Activated naive CD4-positive, alpha-beta T cell treated with anti-CD3 and anti-CD28 coated beads for 36 hours (primary cell): ENCODE measurements at regions not wholly inside any gene's neighbourhood (a gene's known extent, or its start where the extent isn't known, plus 50 kb on each side); places are given as distances from the start of the nearest gene placed in this dataset.

Source experiments
- CTCF ChIA-PET: fragments of 350-600 bp; sonication (Branson Sonifier 250); formaldehyde crosslinking; loops from one replicate; lab custom pipeline; 2021; ENCODE audit warnings: antibody characterized with exemption; lab: Charles Lee
- DNase-seq: peaks from one replicate; pipeline ENCODE4 v3.0.0-alpha.2; 2020
- H3K27ac Mint-ChIP-seq: one replicate; pipeline ENCODE4 v1.8.0; 2021; ENCODE audit warnings: mild to moderate bottlenecking, mixed read lengths
- H3K27me3 Mint-ChIP-seq: one replicate; pipeline ENCODE4 v1.8.0; 2021; ENCODE audit warnings: low read depth, mixed read lengths
- H3K36me3 Mint-ChIP-seq: one replicate; pipeline ENCODE4 v1.8.0; 2021; ENCODE audit warnings: low read depth, mixed read lengths
- H3K4me1 Mint-ChIP-seq: one replicate; pipeline ENCODE4 v1.8.0; 2021; ENCODE audit warnings: low read depth, mixed read lengths
- H3K4me3 Mint-ChIP-seq: one replicate; pipeline ENCODE4 v1.8.0; 2021; ENCODE audit warnings: mild to moderate bottlenecking, moderate library complexity, mixed read lengths
- H3K9me3 Mint-ChIP-seq: one replicate; pipeline ENCODE4 v1.8.0; 2021; ENCODE audit warnings: mixed read lengths
- intact Hi-C: fragments of 100-400 bp; cut with micrococcal nuclease; formaldehyde crosslinking; loops from one replicate; pipeline ENCODE4 v1.15.1; 2023

GRCh38 chr13:31629085-31629780 is 110.1 kb upstream of the RXFP2 start:
- CTCF ChIA-PET = no interaction called here
- Mint-ChIP-seq H3K4me1 (no peaks in the 10 kb centered on the region), H3K27me3 (no peaks in the 10 kb centered on the region), H3K9me3 (peaks cover 12% of the 10 kb centered on the region), H3K4me3 (no peak overlapping the region), H3K36me3 (no peaks in the 10 kb centered on the region), H3K27ac (no peak overlapping the region)
- intact Hi-C loops = no loop called here
- DNase-seq = no peak

GRCh38 chr13:31631071-31631470 is 108.3 kb upstream of the RXFP2 start:
- CTCF ChIA-PET = interaction anchor here (0.6 kb wide), 1 partner anchor 163 kb away, joined by 4 read pairs; no protein-coding TSS in a partner anchor
- DNase-seq = no peak
- H3K9me3 Mint-ChIP-seq = peaks cover 13% of the 10 kb centered on the region
- H3K4me3 Mint-ChIP-seq = no peak overlapping the region
- H3K27ac Mint-ChIP-seq = no peak overlapping the region
- intact Hi-C loops = no loop called here
- H3K4me1 Mint-ChIP-seq = no peaks in the 10 kb centered on the region
- H3K36me3 Mint-ChIP-seq = no peaks in the 10 kb centered on the region
- H3K27me3 Mint-ChIP-seq = no peaks in the 10 kb centered on the region

DNA sequence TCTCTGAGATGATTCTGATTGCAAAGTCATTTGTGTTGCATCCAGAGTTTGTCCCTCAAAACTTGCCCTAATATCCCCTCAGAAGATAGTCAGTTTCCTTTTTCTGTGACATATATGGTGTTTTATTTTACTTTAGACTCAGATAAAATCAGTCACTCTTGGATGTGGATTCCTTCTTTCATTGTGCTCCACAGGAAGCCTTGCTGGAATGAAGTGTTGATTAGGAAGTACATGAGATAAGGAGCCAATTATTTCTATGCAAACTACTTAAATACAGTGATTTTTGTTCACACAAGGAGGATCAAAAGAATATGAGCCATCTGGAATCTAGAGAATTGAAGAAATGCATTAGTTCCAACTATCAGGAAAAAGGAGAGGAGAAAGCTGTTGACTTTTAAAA is 107.6 kb upstream of the RXFP2 start:
- no peak overlapping the region for H3K27ac Mint-ChIP-seq

GRCh38 chr13:31638577-31638976 is 100.7 kb upstream of the RXFP2 start:
- H3K27me3 Mint-ChIP-seq = no peaks in the 10 kb centered on the region
- no peak overlapping the region for H3K4me3 Mint-ChIP-seq
- no peaks in the 10 kb centered on the region for H3K4me1 Mint-ChIP-seq
- CTCF ChIA-PET = interaction anchor here (0.7 kb wide), 2 partner anchors 21 to 184 kb away, joined by 3 read pairs; no protein-coding TSS in a partner anchor
- intact Hi-C loops = no loop called here
- no peak overlapping the region for H3K27ac Mint-ChIP-seq
- H3K9me3 Mint-ChIP-seq = peaks cover 9% of the 10 kb centered on the region
- peaks cover 1% of the 10 kb centered on the region for H3K36me3 Mint-ChIP-seq
- no peak for DNase-seq

More for the DNA sequence above, 107.6 kb upstream of the RXFP2 start:
- no peak for DNase-seq
- Mint-ChIP-seq H3K4me3 (no peak overlapping the region), H3K9me3 (peaks cover 13% of the 10 kb centered on the region), H3K27me3 (no peaks in the 10 kb centered on the region), H3K4me1 (no peaks in the 10 kb centered on the region), H3K36me3 (no peaks in the 10 kb centered on the region)
- CTCF ChIA-PET = no interaction called here
- intact Hi-C loops = no loop called here

- no peaks in the 10 kb centered on the region for H3K27me3 Mint-ChIP-seq
- H3K36me3 Mint-ChIP-seq = peaks cover 1% of the 10 kb centered on the region
- CTCF ChIA-PET = no interaction called here
- intact Hi-C loops = no loop called here
- H3K27ac Mint-ChIP-seq = no peak overlapping the region
- no peak for DNase-seq
- peaks cover 6% of the 10 kb centered on the region for H3K9me3 Mint-ChIP-seq
- no peaks in the 10 kb centered on the region for H3K4me1 Mint-ChIP-seq
- no peak overlapping the region for H3K4me3 Mint-ChIP-seq
Measured at GRCh38 chr13:31639443-31640163, 99.7 kb upstream of the RXFP2 start.

- intact Hi-C loops = no loop called here
- Mint-ChIP-seq H3K4me1 (no peaks in the 10 kb centered on the region), H3K27me3 (no peaks in the 10 kb centered on the region), H3K4me3 (no peak overlapping the region), H3K27ac (no peak overlapping the region), H3K36me3 (no peaks in the 10 kb centered on the region), H3K9me3 (no peaks in the 10 kb centered on the region)
- no peak for DNase-seq
- CTCF ChIA-PET = no interaction called here
Measured at GRCh38 chr13:31649766-31650165, 89.6 kb upstream of the RXFP2 start.

- Mint-ChIP-seq H3K4me3 (no peak overlapping the region), H3K9me3 (no peaks in the 10 kb centered on the region), H3K27ac (no peak overlapping the region), H3K27me3 (no peaks in the 10 kb centered on the region), H3K36me3 (no peaks in the 10 kb centered on the region), H3K4me1 (no peaks in the 10 kb centered on the region)
- CTCF ChIA-PET = interaction anchor here (0.7 kb wide), 1 partner anchor 132 kb away, joined by 3 read pairs; no protein-coding TSS in a partner anchor
- DNase-seq = no peak
- intact Hi-C loops = no loop called here
Measured at GRCh38 chr13:31653730-31654129, 85.6 kb upstream of the RXFP2 start.

- Mint-ChIP-seq H3K4me1 (no peaks in the 10 kb centered on the region), H3K27ac (no peak overlapping the region), H3K36me3 (no peaks in the 10 kb centered on the region), H3K4me3 (no peak overlapping the region), H3K27me3 (peaks cover 8% of the 10 kb centered on the region), H3K9me3 (peaks cover 4% of the 10 kb centered on the region)
- DNase-seq = no peak
- intact Hi-C loops = no loop called here
- CTCF ChIA-PET = no interaction called here
Measured at GRCh38 chr13:31663880-31664585, 75.3 kb upstream of the RXFP2 start.

- DNase-seq = no peak
- Mint-ChIP-seq H3K9me3 (peaks cover 4% of the 10 kb centered on the region), H3K4me1 (no peaks in the 10 kb centered on the region), H3K36me3 (no peaks in the 10 kb centered on the region), H3K4me3 (no peak overlapping the region), H3K27me3 (no peaks in the 10 kb centered on the region), H3K27ac (no peak overlapping the region)
- CTCF ChIA-PET = interaction anchor here (0.6 kb wide), 1 partner anchor 321 kb away, joined by 3 read pairs; no protein-coding TSS in a partner anchor
- intact Hi-C loops = no loop called here
Measured at GRCh38 chr13:31670831-31671617, 68.3 kb upstream of the RXFP2 start.

- intact Hi-C loops = no loop called here
Measured at GRCh38 chr13:31674051-31674450, 65.3 kb upstream of the RXFP2 start.

DNA sequence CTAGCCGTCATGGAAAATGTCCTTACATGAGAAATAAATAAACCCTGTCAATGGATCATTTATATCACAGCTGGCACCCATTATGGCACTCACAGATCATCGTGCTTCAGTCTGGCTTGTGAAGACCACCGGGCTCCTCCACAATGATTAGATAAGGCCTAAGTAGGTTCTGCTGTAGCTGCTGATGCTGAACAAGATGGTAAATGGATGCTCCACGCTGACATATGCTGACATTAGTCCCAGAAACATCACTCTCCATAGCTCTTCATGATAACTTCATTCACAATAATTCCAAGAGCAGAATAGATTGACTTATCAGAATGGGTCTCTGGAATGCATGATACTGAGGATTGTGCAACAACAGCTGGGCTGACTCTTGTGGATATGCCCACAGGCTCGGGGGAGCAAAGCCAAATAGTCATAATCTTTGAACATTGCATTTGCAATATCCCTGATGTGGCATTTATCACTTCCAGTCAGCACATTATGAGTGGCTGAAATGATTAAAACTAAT is 63.8 kb upstream of the RXFP2 start:
- intact Hi-C loops = no loop called here
- no peak for DNase-seq
- Mint-ChIP-seq H3K36me3 (no peaks in the 10 kb centered on the region), H3K4me3 (no peak overlapping the region), H3K27ac (no peak overlapping the region), H3K27me3 (no peaks in the 10 kb centered on the region), H3K9me3 (no peaks in the 10 kb centered on the region), H3K4me1 (no peaks in the 10 kb centered on the region)
- CTCF ChIA-PET = no interaction called here

More at GRCh38 chr13:31674051-31674450, 65.3 kb upstream of the RXFP2 start:
- Mint-ChIP-seq H3K4me3 (no peak overlapping the region), H3K4me1 (no peaks in the 10 kb centered on the region), H3K9me3 (no peaks in the 10 kb centered on the region), H3K27ac (no peak overlapping the region), H3K36me3 (no peaks in the 10 kb centered on the region), H3K27me3 (no peaks in the 10 kb centered on the region)
- DNase-seq = no peak
- CTCF ChIA-PET = no interaction called here

GRCh38 chr13:31681133-31681532 is 58.2 kb upstream of the RXFP2 start:
- Mint-ChIP-seq H3K36me3 (no peaks in the 10 kb centered on the region), H3K9me3 (no peaks in the 10 kb centered on the region), H3K4me3 (no peak overlapping the region), H3K27me3 (no peaks in the 10 kb centered on the region), H3K27ac (no peak overlapping the region), H3K4me1 (no peaks in the 10 kb centered on the region)
- no peak for DNase-seq
- intact Hi-C loops = no loop called here
- CTCF ChIA-PET = no interaction called here
